ENCODE measurements at regions not wholly inside any gene's neighbourhood (a gene's known extent, or its start where the extent isn't known, plus 50 kb on each side); places are given as distances from the start of the nearest gene placed in this dataset.
"Not testable (repeated sequence)": the region's sequence is repeated elsewhere in the genome, so short reads cannot be mapped to it uniquely, and the experiment has no call there.

GRCh38 chr13:50453188-50453587 is 390.3 kb downstream of the DLEU7 start:
- DNase-seq (ENCODE audit: low spot score), result no peak

GRCh38 chr13:50456111-50456510 is 387.4 kb downstream of the DLEU7 start:
- DNase-seq (ENCODE audit: low spot score), result no peak

DNA sequence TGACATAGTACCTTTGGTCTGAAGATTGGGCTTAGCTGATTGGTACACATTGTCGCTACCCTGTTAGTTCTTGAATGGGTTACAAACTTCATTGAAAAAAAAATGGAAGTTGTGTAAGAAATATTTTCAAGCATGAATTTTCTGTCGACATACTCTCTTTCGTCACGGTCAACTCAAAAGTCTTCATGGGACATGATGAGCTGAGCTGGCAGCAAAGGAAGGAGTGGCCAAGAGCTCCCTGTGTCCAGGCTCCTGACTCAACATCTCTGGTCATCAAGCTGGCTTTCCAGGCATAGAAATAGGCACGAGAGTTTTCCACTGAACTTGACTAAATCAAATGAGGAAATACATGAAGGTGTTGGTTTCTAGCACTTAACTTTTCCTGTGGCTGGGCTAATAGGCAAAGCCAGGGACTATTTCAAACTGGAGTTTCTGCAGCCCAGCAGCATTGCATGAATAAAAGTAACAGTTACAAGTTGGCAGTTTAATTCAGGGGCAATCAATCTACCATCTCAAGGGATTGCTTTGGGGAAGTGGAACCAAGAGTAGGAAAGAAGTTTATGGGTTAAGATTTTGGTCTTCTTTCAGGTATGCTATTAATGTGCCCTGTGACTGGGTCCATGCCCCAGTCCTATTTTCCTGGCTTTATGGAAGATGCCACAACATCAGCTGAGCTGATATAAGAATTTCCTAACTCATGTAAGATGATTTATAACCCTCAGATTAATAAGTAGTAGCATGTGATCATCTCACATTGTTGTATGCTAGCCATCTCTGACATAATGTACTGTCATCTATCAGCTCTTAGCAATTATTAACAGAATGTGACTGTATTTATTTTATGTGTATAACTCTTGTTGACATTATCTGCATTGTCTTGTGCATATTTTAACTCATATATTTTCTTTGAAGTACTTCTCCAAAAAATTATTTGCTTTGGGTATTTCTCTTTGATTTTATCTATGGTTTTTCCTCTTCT is 385.8 kb downstream of the DLEU7 start:
- no peak for DNase-seq (ENCODE audit: low spot score)

- no peak for DNase-seq (ENCODE audit: low spot score)
These were observed 384.4 kb downstream of the DLEU7 start for GRCh38 chr13:50459046-50459445.

- no peak for DNase-seq (ENCODE audit: low spot score)
These were observed 383.8 kb downstream of the DLEU7 start for GRCh38 chr13:50459658-50460057.

GRCh38 chr13:50460358-50460757 is 383.1 kb downstream of the DLEU7 start:
- no peak for DNase-seq (ENCODE audit: low spot score)

- no peak for DNase-seq (ENCODE audit: low spot score)
These were observed 382.3 kb downstream of the DLEU7 start for GRCh38 chr13:50461189-50461588.

DNA sequence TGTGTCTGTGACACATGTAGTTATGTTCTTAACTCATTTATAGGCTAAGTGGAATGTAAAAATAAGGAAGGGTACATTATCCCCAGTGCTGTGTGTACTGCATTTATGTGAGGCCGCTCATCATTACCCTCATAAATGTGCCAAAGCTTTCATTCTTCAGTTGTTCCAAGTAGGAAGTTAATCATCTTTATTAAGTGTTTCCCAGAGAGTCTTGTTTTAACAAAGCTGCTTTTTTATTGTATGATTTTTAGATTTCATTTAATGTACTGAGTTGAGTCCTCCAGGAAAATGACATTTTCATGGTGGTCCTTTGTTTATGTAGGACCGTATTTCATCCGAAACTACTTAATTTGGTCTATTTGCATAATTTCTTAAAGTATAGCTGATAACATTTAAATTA is 379.8 kb downstream of the DLEU7 start:
- DNase-seq (ENCODE audit: low spot score), result no peak

- DNase-seq (ENCODE audit: low spot score), result no peak
These were observed 378.9 kb downstream of the DLEU7 start for GRCh38 chr13:50464349-50465251.

GRCh38 chr13:50466456-50466855 is 377.0 kb downstream of the DLEU7 start:
- DNase-seq (ENCODE audit: low spot score), result no peak

- DNase-seq (ENCODE audit: low spot score), result no peak
These were observed 376.1 kb downstream of the DLEU7 start for GRCh38 chr13:50467156-50468110.

GRCh38 chr13:50468849-50469669 is 374.4 kb downstream of the DLEU7 start:
- DNase-seq (ENCODE audit: low spot score), result no peak

- not testable (repeated sequence) for DNase-seq (ENCODE audit: low spot score)
These were observed 370.4 kb downstream of the DLEU7 start for GRCh38 chr13:50473050-50473449.

- no peak for DNase-seq (ENCODE audit: low spot score)
These were observed 369.3 kb downstream of the DLEU7 start for GRCh38 chr13:50474088-50474662.

DNA sequence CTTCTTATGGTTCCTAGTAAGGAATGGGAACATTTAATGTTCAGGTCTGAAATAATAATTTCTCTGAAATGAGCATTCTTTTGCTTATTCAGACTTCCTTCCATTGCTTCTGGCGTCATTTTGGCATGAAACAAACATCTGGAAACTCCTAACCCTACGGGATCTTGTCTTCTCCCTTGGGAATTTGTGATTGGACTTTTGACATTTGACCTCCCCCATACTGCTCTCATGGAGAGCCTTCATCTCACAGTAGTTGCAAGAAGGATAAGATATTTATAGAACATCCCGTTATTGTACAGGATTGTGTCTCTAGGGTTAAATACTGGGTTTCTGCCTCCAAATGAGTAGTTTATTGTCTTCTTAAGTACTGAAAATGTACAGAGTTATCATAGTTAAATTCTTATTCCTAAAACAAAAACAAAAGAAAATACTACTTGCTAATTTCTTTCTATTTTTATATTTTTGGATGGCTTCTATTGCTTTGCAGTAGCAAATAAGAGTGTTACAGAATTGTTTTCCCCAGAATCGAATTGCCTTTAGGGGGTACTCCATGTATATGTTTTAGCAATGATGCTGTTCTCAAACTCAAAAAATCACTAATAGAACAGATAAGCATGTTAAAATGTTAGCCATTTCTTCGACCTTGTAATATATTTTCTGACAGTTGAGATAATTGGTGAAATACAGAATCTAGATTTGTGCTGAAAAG is 366.8 kb downstream of the DLEU7 start:
- no peak for DNase-seq (ENCODE audit: low spot score)

GRCh38 chr13:50481936-50482335 is 361.6 kb downstream of the DLEU7 start:
- no peak for DNase-seq (ENCODE audit: low spot score)

DNA sequence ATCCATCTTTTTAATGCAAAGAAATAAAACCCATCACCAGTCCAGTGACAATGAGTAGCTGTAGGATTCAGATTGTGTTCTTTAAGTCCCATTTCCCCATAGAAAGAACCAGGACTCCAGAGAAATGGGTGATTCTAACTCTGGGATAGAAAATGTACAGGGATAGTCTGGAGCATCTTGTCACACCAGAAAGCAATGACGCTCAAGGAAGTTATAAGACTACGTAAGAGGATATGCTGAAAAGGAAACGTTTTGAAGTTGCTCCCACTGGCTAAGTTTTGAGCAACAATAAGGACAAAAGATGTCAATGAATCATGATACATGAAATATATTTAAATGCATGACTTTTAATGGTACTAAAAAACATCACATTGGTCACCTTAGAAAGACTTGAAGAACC is 360.1 kb downstream of the DLEU7 start:
- DNase-seq (ENCODE audit: low spot score), result no peak

DNA sequence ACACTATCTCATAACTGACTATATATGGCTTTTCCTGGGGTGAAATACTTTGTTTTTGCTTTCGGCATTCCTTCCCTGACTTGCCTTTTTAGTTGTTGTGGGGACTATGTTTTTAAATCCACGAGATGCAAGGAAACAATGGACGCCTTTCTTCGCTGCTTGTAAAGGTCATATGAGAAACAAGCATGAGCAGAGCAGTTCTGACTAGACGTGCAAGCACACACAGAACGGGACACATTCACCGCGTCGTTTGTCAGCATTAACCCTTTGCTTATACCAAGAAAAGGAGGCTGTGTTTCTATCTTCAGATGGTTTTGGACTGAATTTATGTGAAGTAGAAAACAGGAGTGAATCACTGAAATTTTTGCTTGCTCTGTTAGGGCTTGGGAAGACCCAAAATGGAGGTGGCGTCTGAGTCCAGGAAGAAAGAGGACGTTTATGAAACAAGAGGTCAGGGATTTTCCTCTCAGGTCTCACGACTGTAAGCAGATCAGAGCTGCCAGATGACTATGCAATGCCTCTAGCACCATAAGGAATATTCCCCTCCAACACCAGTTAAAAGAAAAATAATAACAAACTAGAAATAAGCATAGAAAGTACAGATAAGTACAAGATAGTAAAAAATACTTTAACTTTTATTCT is 358.9 kb downstream of the DLEU7 start:
- DNase-seq (ENCODE audit: low spot score), result no peak

Measured in cerebellar cortex (tissue), 1 donor.